ENCODE measurements at regions not wholly inside any gene's neighbourhood (a gene's known extent, or its start where the extent isn't known, plus 50 kb on each side); places are given as distances from the start of the nearest gene placed in this dataset.
"Not testable (repeated sequence)": the region's sequence is repeated elsewhere in the genome, so short reads cannot be mapped to it uniquely, and the experiment has no call there.

DNA sequence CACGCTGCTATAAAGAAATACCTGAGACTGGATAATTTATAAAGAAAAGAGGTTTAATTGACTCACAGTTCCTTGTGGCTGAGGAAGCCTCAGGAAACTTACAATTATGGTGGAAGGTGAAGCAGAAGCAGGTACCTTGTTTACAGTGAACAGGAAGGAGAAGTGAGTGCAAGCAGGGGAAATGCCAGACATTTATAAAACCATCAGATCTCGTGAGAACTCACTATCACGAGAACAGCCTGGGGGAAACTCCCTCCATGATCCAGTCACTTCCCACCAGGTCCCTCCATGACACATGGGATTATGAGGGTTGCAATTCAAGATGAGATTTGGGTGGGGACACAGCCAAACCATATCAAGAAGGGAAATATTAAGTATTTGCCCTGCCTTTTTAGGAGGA lies 305.8 kb downstream of the REEP3 start:
- not testable (repeated sequence) for H3K9me3 ChIP-seq (replicated peaks in 1 of 2; ENCODE audit: control insufficient read depth in 2 of 2, insufficient read depth in 1 of 2, low read depth in 1 of 2, low read length in 2 of 2)

GRCh38 chr10:63829020-63829419 lies 307.8 kb downstream of the REEP3 start:
- H3K9ac ChIP-seq (ENCODE audit: low read depth, low read length, poor library complexity) = no peak overlapping the region
- no peak overlapping the region for H2AFZ ChIP-seq (ENCODE audit: low read length)
- H3K79me1 ChIP-seq (ENCODE audit: low read depth, low read length) = no peaks in the 10 kb centered on the region
- H4K91ac ChIP-seq (ENCODE audit: low read depth, low read length, poor library complexity) = no peak overlapping the region
- no peak for DNase-seq (ENCODE audit: low spot score)
- no peak overlapping the region for H2BK5ac ChIP-seq (ENCODE audit: low read length)
- H2BK120ac ChIP-seq (ENCODE audit: low read depth, low read length) = no peak overlapping the region
- no peaks in the 10 kb centered on the region for H3K36me3 ChIP-seq (replicated peaks in 1 of 2; ENCODE audit: control insufficient read depth in 2 of 2, insufficient read depth in 2 of 2, low read length in 2 of 2)
- H3K23ac ChIP-seq (ENCODE audit: low read depth, low read length, poor library complexity) = no peak overlapping the region
- WGBS, 2 donors (ENCODE audit: extremely low coverage in 2 of 2, insufficient read length in 2 of 2, insufficient replicate concordance in 1 of 2) = no CpG with 5 or more reads among the region's 2 CpGs
- no peaks in the 10 kb centered on the region for H3K27me3 ChIP-seq (ENCODE audit: control insufficient read depth in 3 of 3, insufficient read depth in 3 of 3, low read depth in 1 of 3, low read length in 3 of 3)
- H4K8ac ChIP-seq (ENCODE audit: low read depth, low read length) = no peak overlapping the region
- no peak overlapping the region for H2AK5ac ChIP-seq (ENCODE audit: low read depth, low read length)
- H3K4me1 ChIP-seq (ENCODE audit: control insufficient read depth in 2 of 2, insufficient read depth in 1 of 2, low read depth in 1 of 2, low read length in 2 of 2) = peaks cover 0 to 6% of the 10 kb centered on the region in 2 donors
- H3K9me3 ChIP-seq (replicated peaks in 1 of 2; ENCODE audit: control insufficient read depth in 2 of 2, insufficient read depth in 1 of 2, low read depth in 1 of 2, low read length in 2 of 2) = no peaks in the 10 kb centered on the region
- H3K4me2 ChIP-seq (ENCODE audit: insufficient read depth, low read length, poor library complexity, severe bottlenecking) = no peak overlapping the region
- no peak overlapping the region for H3K14ac ChIP-seq (ENCODE audit: low read length)
- no peak overlapping the region for H2BK12ac ChIP-seq (ENCODE audit: low read length)
- no peak overlapping the region for H3K27ac ChIP-seq (replicated peaks; ENCODE audit: low read length)
- no peak overlapping the region for H3K4ac ChIP-seq (ENCODE audit: low read length)
- no peak overlapping the region for H2BK15ac ChIP-seq (ENCODE audit: low read length)
- H3K4me3 ChIP-seq (ENCODE audit: low read length in 2 of 2) = no peak overlapping the region
- H3K18ac ChIP-seq (ENCODE audit: low read length) = no peak overlapping the region

More for the DNA sequence above, 305.8 kb downstream of the REEP3 start:
- H2BK15ac ChIP-seq (ENCODE audit: low read length); H4K8ac ChIP-seq (ENCODE audit: low read depth, low read length); H3K27me3 ChIP-seq (ENCODE audit: control insufficient read depth in 3 of 3, insufficient read depth in 3 of 3, low read depth in 1 of 3, low read length in 3 of 3); H2BK12ac ChIP-seq (ENCODE audit: low read length); H3K36me3 ChIP-seq (replicated peaks in 1 of 2; ENCODE audit: control insufficient read depth in 2 of 2, insufficient read depth in 2 of 2, low read length in 2 of 2); H3K27ac ChIP-seq (replicated peaks; ENCODE audit: low read length); H2AK5ac ChIP-seq (ENCODE audit: low read depth, low read length); H2BK5ac ChIP-seq (ENCODE audit: low read length); H3K4me1 ChIP-seq (ENCODE audit: control insufficient read depth in 2 of 2, insufficient read depth in 1 of 2, low read depth in 1 of 2, low read length in 2 of 2); H2AFZ ChIP-seq (ENCODE audit: low read length); H3K18ac ChIP-seq (ENCODE audit: low read length); H3K79me1 ChIP-seq (ENCODE audit: low read depth, low read length); H3K23ac ChIP-seq (ENCODE audit: low read depth, low read length, poor library complexity); H3K9ac ChIP-seq (ENCODE audit: low read depth, low read length, poor library complexity); H4K91ac ChIP-seq (ENCODE audit: low read depth, low read length, poor library complexity); H2BK120ac ChIP-seq (ENCODE audit: low read depth, low read length); H3K14ac ChIP-seq (ENCODE audit: low read length); H3K4ac ChIP-seq (ENCODE audit: low read length); H3K4me3 ChIP-seq (ENCODE audit: low read length in 2 of 2); DNase-seq (ENCODE audit: low spot score); H3K4me2 ChIP-seq (ENCODE audit: insufficient read depth, low read length, poor library complexity, severe bottlenecking): not testable (repeated sequence)
- WGBS, 2 donors (ENCODE audit: extremely low coverage in 2 of 2, insufficient read length in 2 of 2, insufficient replicate concordance in 1 of 2) = no CpG with 5 or more reads among the region's 3 CpGs

DNA sequence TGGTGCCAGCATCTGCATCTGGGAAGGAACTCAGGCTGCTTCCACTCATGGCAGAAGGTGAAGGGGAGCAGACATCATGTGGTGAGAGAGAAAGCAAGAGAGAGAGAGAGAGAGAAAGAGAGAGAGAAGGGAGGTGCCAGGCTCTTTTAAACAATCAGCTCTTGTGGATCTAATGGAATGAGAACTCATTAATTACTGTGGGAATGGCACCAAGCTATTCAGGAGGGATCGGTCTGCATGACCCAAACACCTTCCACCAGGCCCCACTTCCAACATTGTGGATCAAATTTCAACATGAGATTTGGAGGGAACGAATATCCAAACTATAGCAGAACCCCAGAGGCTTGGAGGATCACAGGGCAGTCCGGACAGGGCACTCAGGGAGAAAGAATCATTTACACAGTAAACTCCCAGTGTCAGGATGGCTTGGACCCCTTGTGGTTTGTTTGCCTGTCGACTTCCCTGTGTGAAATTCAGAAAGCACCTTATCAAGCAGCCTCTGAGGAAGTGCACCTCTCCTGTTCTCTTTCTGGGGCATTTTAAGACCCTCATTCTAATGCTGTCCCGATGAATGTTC lies 308.5 kb downstream of the REEP3 start:
- Histone ChIP-seq H3K27ac (replicated peaks; ENCODE audit: low read length) (no peak overlapping the region), H3K9ac (ENCODE audit: low read depth, low read length, poor library complexity) (no peak overlapping the region), H2BK12ac (ENCODE audit: low read length) (no peak overlapping the region), H3K4me1 (ENCODE audit: control insufficient read depth in 2 of 2, insufficient read depth in 1 of 2, low read depth in 1 of 2, low read length in 2 of 2) (peaks cover 0 to 6% of the 10 kb centered on the region in 2 donors), H3K4me2 (ENCODE audit: insufficient read depth, low read length, poor library complexity, severe bottlenecking) (no peak overlapping the region), H3K79me1 (ENCODE audit: low read depth, low read length) (no peaks in the 10 kb centered on the region), H2AK5ac (ENCODE audit: low read depth, low read length) (no peak overlapping the region), H3K36me3 (replicated peaks in 1 of 2; ENCODE audit: control insufficient read depth in 2 of 2, insufficient read depth in 2 of 2, low read length in 2 of 2) (no peaks in the 10 kb centered on the region), H3K4ac (ENCODE audit: low read length) (no peak overlapping the region), H4K91ac (ENCODE audit: low read depth, low read length, poor library complexity) (no peak overlapping the region), H3K9me3 (replicated peaks in 1 of 2; ENCODE audit: control insufficient read depth in 2 of 2, insufficient read depth in 1 of 2, low read depth in 1 of 2, low read length in 2 of 2) (no peaks in the 10 kb centered on the region), H3K4me3 (ENCODE audit: low read length in 2 of 2) (no peak overlapping the region), H2BK5ac (ENCODE audit: low read length) (no peak overlapping the region), H3K23ac (ENCODE audit: low read depth, low read length, poor library complexity) (no peak overlapping the region), H2BK120ac (ENCODE audit: low read depth, low read length) (no peak overlapping the region), H4K8ac (ENCODE audit: low read depth, low read length) (no peak overlapping the region), H3K27me3 (ENCODE audit: control insufficient read depth in 3 of 3, insufficient read depth in 3 of 3, low read depth in 1 of 3, low read length in 3 of 3) (no peaks in the 10 kb centered on the region), H2AFZ (ENCODE audit: low read length) (no peak overlapping the region), H3K14ac (ENCODE audit: low read length) (no peak overlapping the region), H2BK15ac (ENCODE audit: low read length) (no peak overlapping the region), H3K18ac (ENCODE audit: low read length) (no peak overlapping the region)
- DNase-seq (ENCODE audit: low spot score) = no peak
- WGBS, 2 donors (ENCODE audit: extremely low coverage in 2 of 2, insufficient read length in 2 of 2, insufficient replicate concordance in 1 of 2) = no CpG with 5 or more reads among the region's 5 CpGs

DNA sequence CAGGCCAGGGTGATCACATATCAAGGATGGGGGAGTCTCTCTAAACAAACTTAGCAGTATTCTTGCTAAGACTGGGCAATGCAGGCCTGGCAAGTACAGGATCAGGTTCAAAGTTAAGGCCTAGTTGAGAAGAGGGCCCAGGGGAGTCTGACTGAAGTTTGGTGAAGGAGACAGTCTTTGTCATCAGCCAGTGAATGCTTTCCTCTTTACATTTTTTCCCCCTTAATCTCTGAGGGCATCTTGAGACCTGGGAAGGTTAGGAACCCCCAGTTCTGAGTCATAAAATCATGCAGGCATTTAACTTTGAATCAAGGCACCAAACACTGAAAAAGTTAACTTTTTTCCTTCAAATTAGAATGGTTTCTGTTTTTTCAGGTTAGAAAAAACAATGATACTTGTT lies 311.5 kb downstream of the REEP3 start:
- Histone ChIP-seq H2BK15ac (ENCODE audit: low read length) (no peak overlapping the region), H3K9me3 (replicated peaks in 1 of 2; ENCODE audit: control insufficient read depth in 2 of 2, insufficient read depth in 1 of 2, low read depth in 1 of 2, low read length in 2 of 2) (no peaks in the 10 kb centered on the region), H3K18ac (ENCODE audit: low read length) (no peak overlapping the region), H3K23ac (ENCODE audit: low read depth, low read length, poor library complexity) (no peak overlapping the region), H3K27ac (replicated peaks; ENCODE audit: low read length) (no peak overlapping the region), H2BK5ac (ENCODE audit: low read length) (no peak overlapping the region), H3K4me3 (ENCODE audit: low read length in 2 of 2) (no peak overlapping the region), H3K9ac (ENCODE audit: low read depth, low read length, poor library complexity) (no peak overlapping the region), H3K79me1 (ENCODE audit: low read depth, low read length) (no peaks in the 10 kb centered on the region), H3K14ac (ENCODE audit: low read length) (no peak overlapping the region), H3K4me2 (ENCODE audit: insufficient read depth, low read length, poor library complexity, severe bottlenecking) (no peak overlapping the region), H2AK5ac (ENCODE audit: low read depth, low read length) (no peak overlapping the region), H2AFZ (ENCODE audit: low read length) (no peak overlapping the region), H2BK12ac (ENCODE audit: low read length) (no peak overlapping the region), H2BK120ac (ENCODE audit: low read depth, low read length) (no peak overlapping the region), H3K36me3 (replicated peaks in 1 of 2; ENCODE audit: control insufficient read depth in 2 of 2, insufficient read depth in 2 of 2, low read length in 2 of 2) (no peaks in the 10 kb centered on the region), H4K8ac (ENCODE audit: low read depth, low read length) (no peak overlapping the region), H3K4me1 (ENCODE audit: control insufficient read depth in 2 of 2, insufficient read depth in 1 of 2, low read depth in 1 of 2, low read length in 2 of 2) (peaks cover 0 to 6% of the 10 kb centered on the region in 2 donors), H3K27me3 (ENCODE audit: control insufficient read depth in 3 of 3, insufficient read depth in 3 of 3, low read depth in 1 of 3, low read length in 3 of 3) (no peaks in the 10 kb centered on the region), H4K91ac (ENCODE audit: low read depth, low read length, poor library complexity) (no peak overlapping the region), H3K4ac (ENCODE audit: low read length) (no peak overlapping the region)
- DNase-seq (ENCODE audit: low spot score) = no peak

All from neuronal stem cell (in vitro differentiated cells).